ENCODE measurements at regions not wholly inside any gene's neighbourhood (a gene's known extent, or its start where the extent isn't known, plus 50 kb on each side); places are given as distances from the start of the nearest gene placed in this dataset.

DNA sequence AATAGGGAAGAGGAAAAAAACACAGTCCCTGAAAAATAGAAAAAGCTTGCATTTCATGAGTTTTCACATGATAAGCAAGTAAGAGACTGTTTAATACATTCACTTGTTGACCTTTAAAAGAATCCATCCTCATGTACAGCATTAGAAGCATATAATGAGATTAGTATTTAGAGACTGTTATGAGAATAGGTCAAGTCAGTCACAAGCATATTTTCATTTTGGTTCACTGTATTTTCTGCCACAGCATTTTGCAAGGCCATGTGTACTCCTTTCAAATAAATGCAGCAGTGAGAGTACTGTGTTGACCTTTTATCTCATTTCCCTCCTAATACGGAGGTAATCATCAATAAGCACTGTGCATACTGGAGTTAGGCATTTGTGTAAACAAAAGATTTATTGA, 162.2 kb upstream of the SETMAR start (continued):
- TF ChIP-seq ATF3 (IDR thresholded peaks at IDR 0.05): no peak

DNA sequence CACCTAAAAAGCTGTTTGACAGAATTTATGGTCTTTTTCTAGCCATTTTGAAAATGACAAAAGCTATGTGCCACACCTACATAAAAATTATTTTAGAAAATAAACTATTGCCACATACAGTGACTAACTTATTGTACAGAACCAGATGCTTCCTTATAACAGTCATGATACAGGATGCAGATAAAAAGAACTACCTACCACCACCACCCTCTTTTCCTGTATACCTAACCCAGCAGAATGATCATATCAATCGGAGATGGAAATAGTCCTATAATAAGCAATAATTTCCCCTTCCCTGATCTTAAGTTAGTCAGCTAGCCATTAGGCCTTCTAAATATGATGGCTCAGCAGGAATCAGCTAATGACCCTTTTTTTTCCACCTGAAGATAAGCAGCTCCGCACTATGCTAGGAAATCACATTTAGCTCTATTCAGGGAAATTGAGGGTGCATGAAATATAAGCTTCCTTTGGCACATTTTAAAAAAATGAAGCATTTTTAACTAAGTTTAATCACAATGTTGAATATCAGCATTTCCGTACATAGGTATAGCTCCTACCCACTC, 155.5 kb upstream of the SETMAR start:
- DNase-seq (ENCODE audit: low spot score): no peak
- no peak overlapping the region for H3K27ac ChIP-seq (ENCODE audit: low read depth in 1 of 2, low read length in 2 of 2)
- H3K27me3 ChIP-seq (ENCODE audit: control insufficient read depth in 4 of 4, insufficient read depth in 4 of 4, low read length in 3 of 4): no peaks in the 10 kb centered on the region
- H3K4me1 ChIP-seq (ENCODE audit: control insufficient read depth in 4 of 4, insufficient read depth in 4 of 4, low read length in 3 of 4): no peaks in the 10 kb centered on the region
- TF ChIP-seq HNF4G (IDR thresholded peaks at IDR 0.05) (no peak), NR2F2 (IDR thresholded peaks at IDR 0.05) (no peak), JUND (IDR thresholded peaks at IDR 0.05) (no peak), ZBTB33 (IDR thresholded peaks at IDR 0.05) (no peak), EGR1 (IDR thresholded peaks at IDR 0.05; ENCODE audit: low read depth in 2 of 2) (no peak)
- WGBS: 92% methylated on average over 3 of the region's 3 CpGs
- no peaks in the 10 kb centered on the region for H3K36me3 ChIP-seq (ENCODE audit: control insufficient read depth in 4 of 4, insufficient read depth in 3 of 4, low read depth in 1 of 4, low read length in 3 of 4)
- no peaks in the 10 kb centered on the region for H3K9me3 ChIP-seq (ENCODE audit: control insufficient read depth in 4 of 4, low read length in 3 of 4)
- H3K4me3 ChIP-seq (ENCODE audit: low read depth in 1 of 3, low read length in 3 of 3): no peak overlapping the region
- no peak overlapping the region for H3K9ac ChIP-seq (ENCODE audit: low read depth in 1 of 2, low read length in 2 of 2)

- Histone ChIP-seq H3K4me1 (ENCODE audit: control insufficient read depth in 4 of 4, insufficient read depth in 4 of 4, low read length in 3 of 4) (no peaks in the 10 kb centered on the region), H3K27ac (ENCODE audit: low read depth in 1 of 2, low read length in 2 of 2) (no peak overlapping the region), H3K27me3 (ENCODE audit: control insufficient read depth in 4 of 4, insufficient read depth in 4 of 4, low read length in 3 of 4) (no peaks in the 10 kb centered on the region), H3K4me3 (ENCODE audit: low read depth in 1 of 3, low read length in 3 of 3) (no peak overlapping the region), H3K9ac (ENCODE audit: low read depth in 1 of 2, low read length in 2 of 2) (no peak overlapping the region), H3K9me3 (ENCODE audit: control insufficient read depth in 4 of 4, low read length in 3 of 4) (no peaks in the 10 kb centered on the region), H3K36me3 (ENCODE audit: control insufficient read depth in 4 of 4, insufficient read depth in 3 of 4, low read depth in 1 of 4, low read length in 3 of 4) (no peaks in the 10 kb centered on the region)
- WGBS: 91% methylated on average over 2 of the region's 2 CpGs
- no peak for DNase-seq (ENCODE audit: low spot score)
- no peak for TF ChIP-seq GABPA (IDR thresholded peaks at IDR 0.05 in 1 of 2, conservative IDR thresholded peaks at IDR 0.05 in 1 of 2)
- TF ChIP-seq FOXA1 (IDR thresholded peaks at IDR 0.05): no peak
- TF ChIP-seq ATF3 (IDR thresholded peaks at IDR 0.05): no peak
- no peak for TF ChIP-seq JUND (IDR thresholded peaks at IDR 0.05)
These were observed 153.9 kb upstream of the SETMAR start for GRCh38 chr3:4149296-4149695.

- Histone ChIP-seq H3K27me3 (ENCODE audit: control insufficient read depth in 4 of 4, insufficient read depth in 4 of 4, low read length in 3 of 4) (no peaks in the 10 kb centered on the region), H3K9me3 (ENCODE audit: control insufficient read depth in 4 of 4, low read length in 3 of 4) (no peaks in the 10 kb centered on the region), H3K27ac (ENCODE audit: low read depth in 1 of 2, low read length in 2 of 2) (no peak overlapping the region), H3K4me1 (ENCODE audit: control insufficient read depth in 4 of 4, insufficient read depth in 4 of 4, low read length in 3 of 4) (no peaks in the 10 kb centered on the region), H3K36me3 (ENCODE audit: control insufficient read depth in 4 of 4, insufficient read depth in 3 of 4, low read depth in 1 of 4, low read length in 3 of 4) (no peaks in the 10 kb centered on the region), H3K4me3 (ENCODE audit: low read depth in 1 of 3, low read length in 3 of 3) (no peak overlapping the region), H3K9ac (ENCODE audit: low read depth in 1 of 2, low read length in 2 of 2) (no peak overlapping the region)
- WGBS: 91% methylated on average over 5 of the region's 5 CpGs
- TF ChIP-seq JUND (IDR thresholded peaks at IDR 0.05) (no peak), RXRA (IDR thresholded peaks at IDR 0.05) (no peak), GABPA (IDR thresholded peaks at IDR 0.05 in 1 of 2, conservative IDR thresholded peaks at IDR 0.05 in 1 of 2) (no peak), EGR1 (IDR thresholded peaks at IDR 0.05; ENCODE audit: low read depth in 2 of 2) (no peak), FOXA2 (IDR thresholded peaks at IDR 0.05) (no peak), SP1 (IDR thresholded peaks at IDR 0.05) (no peak), REST (IDR thresholded peaks at IDR 0.05) (no peak), ATF3 (IDR thresholded peaks at IDR 0.05) (no peak)
- no peak for DNase-seq (ENCODE audit: low spot score)
These were observed 152.4 kb upstream of the SETMAR start for GRCh38 chr3:4150816-4151215.
